ENCODE measurements at regions not wholly inside any gene's neighbourhood (a gene's known extent, or its start where the extent isn't known, plus 50 kb on each side); places are given as distances from the start of the nearest gene placed in this dataset.
A peak's percentile ranks its signal among the peaks of the same experiment; 100 is the strongest.

GRCh38 chr16:73196670-73197069, 148.7 kb upstream of the ZFHX3 start:
- TF ChIP-seq CTCF (IDR thresholded peaks at IDR 0.05) = peak; percentile 78

GRCh38 chr16:73193464-73193863, 145.5 kb upstream of the ZFHX3 start:
- no peak for TF ChIP-seq CTCF (IDR thresholded peaks at IDR 0.05)

- TF ChIP-seq CTCF (IDR thresholded peaks at IDR 0.05) = no peak
These were observed 144.4 kb upstream of the ZFHX3 start for GRCh38 chr16:73192232-73192894.

GRCh38 chr16:73191660-73192046, 143.7 kb upstream of the ZFHX3 start:
- TF ChIP-seq CTCF (IDR thresholded peaks at IDR 0.05) = no peak

GRCh38 chr16:73190688-73191659, 143.0 kb upstream of the ZFHX3 start:
- TF ChIP-seq CTCF (IDR thresholded peaks at IDR 0.05) = no peak

- no peak for TF ChIP-seq CTCF (IDR thresholded peaks at IDR 0.05)
These were observed 142.3 kb upstream of the ZFHX3 start for GRCh38 chr16:73190256-73190655.

GRCh38 chr16:73189136-73189535, 141.2 kb upstream of the ZFHX3 start:
- TF ChIP-seq CTCF (IDR thresholded peaks at IDR 0.05) = no peak

All from LNCAP (cell line).